ENCODE measurements at regions not wholly inside any gene's neighbourhood (a gene's known extent, or its start where the extent isn't known, plus 50 kb on each side); places are given as distances from the start of the nearest gene placed in this dataset.

DNA sequence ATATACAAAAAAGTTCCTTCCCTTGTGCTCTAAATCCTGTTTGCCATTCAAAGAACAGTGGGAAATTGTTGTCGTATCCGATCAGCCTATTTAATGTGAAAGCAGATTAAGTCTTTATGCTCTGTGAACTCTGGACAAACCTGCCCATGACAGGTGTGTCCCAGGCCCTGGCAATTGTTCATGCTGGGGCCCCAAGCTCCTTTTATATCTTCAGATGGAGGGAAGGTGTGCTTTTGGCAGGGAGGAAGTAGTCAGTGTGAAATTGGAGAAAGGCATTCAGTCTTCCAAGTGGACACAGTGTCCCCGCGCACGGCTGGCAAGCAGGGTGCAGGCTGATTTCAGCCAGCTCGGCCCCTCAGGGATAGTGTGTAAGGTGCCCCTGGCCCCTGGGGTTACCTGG, 135.1 kb upstream of the F3 start:
- TF ChIP-seq POLR2AphosphoS5 (IDR thresholded peaks at IDR 0.05; ENCODE audit: low read depth, low read length) (no peak), TCF7L2 (IDR thresholded peaks at IDR 0.05; ENCODE audit: low read depth, low read length) (no peak)
- TF ChIP-seq, protein P1, sequence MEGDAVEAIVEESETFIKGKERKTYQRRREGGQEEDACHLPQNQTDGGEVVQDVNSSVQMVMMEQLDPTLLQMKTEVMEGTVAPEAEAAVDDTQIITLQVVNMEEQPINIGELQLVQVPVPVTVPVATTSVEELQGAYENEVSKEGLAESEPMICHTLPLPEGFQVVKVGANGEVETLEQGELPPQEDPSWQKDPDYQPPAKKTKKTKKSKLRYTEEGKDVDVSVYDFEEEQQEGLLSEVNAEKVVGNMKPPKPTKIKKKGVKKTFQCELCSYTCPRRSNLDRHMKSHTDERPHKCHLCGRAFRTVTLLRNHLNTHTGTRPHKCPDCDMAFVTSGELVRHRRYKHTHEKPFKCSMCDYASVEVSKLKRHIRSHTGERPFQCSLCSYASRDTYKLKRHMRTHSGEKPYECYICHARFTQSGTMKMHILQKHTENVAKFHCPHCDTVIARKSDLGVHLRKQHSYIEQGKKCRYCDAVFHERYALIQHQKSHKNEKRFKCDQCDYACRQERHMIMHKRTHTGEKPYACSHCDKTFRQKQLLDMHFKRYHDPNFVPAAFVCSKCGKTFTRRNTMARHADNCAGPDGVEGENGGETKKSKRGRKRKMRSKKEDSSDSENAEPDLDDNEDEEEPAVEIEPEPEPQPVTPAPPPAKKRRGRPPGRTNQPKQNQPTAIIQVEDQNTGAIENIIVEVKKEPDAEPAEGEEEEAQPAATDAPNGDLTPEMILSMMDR (IDR thresholded peaks at IDR 0.05) = no peak
- TF ChIP-seq, protein P2, sequence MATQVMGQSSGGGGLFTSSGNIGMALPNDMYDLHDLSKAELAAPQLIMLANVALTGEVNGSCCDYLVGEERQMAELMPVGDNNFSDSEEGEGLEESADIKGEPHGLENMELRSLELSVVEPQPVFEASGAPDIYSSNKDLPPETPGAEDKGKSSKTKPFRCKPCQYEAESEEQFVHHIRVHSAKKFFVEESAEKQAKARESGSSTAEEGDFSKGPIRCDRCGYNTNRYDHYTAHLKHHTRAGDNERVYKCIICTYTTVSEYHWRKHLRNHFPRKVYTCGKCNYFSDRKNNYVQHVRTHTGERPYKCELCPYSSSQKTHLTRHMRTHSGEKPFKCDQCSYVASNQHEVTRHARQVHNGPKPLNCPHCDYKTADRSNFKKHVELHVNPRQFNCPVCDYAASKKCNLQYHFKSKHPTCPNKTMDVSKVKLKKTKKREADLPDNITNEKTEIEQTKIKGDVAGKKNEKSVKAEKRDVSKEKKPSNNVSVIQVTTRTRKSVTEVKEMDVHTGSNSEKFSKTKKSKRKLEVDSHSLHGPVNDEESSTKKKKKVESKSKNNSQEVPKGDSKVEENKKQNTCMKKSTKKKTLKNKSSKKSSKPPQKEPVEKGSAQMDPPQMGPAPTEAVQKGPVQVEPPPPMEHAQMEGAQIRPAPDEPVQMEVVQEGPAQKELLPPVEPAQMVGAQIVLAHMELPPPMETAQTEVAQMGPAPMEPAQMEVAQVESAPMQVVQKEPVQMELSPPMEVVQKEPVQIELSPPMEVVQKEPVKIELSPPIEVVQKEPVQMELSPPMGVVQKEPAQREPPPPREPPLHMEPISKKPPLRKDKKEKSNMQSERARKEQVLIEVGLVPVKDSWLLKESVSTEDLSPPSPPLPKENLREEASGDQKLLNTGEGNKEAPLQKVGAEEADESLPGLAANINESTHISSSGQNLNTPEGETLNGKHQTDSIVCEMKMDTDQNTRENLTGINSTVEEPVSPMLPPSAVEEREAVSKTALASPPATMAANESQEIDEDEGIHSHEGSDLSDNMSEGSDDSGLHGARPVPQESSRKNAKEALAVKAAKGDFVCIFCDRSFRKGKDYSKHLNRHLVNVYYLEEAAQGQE (IDR thresholded peaks at IDR 0.05; ENCODE audit: insufficient read depth in 1 of 2, low read depth in 2 of 2, low read length in 1 of 2) = no peak
